WTC11 (cell line): ENCODE measurements at regions not wholly inside any gene's neighbourhood (a gene's known extent, or its start where the extent isn't known, plus 50 kb on each side); places are given as distances from the start of the nearest gene placed in this dataset.

Source experiments
- CTCF ChIP-seq: fragments of 200-600 bp; IDR thresholded peaks from 2 replicates; pipeline ENCODE4 v1.8.0; 2022; ENCODE audit warnings: antibody characterized with exemption
- ZNF138 ChIP-seq: sonication (generic); formaldehyde crosslinking; conservative IDR thresholded peaks from 2 replicates; pipeline ENCODE4 v1.8.1; 2022; ENCODE audit warnings: mild to moderate bottlenecking, moderate library complexity, missing genetic modification reagents

GRCh38 chr4:80139671-80140070 lies 57.6 kb upstream of the PRDM8 start:
- TF ChIP-seq CTCF (no peak), ZNF138 (no peak)
